GM21786 (cell line): ENCODE measurements at regions not wholly inside any gene's neighbourhood (a gene's known extent, or its start where the extent isn't known, plus 50 kb on each side); places are given as distances from the start of the nearest gene placed in this dataset.

Experiments used
- ATAC-seq: cut with Tn5 transposase; IDR thresholded peaks from one replicate; pipeline ENCODE4 v1.9.1; 2021; ENCODE audit not compliant: unreplicated experiment

- peak; percentile 51 for ATAC-seq
Measured at GRCh38 chr17:81345228-81346089, 49.8 kb upstream of the BAHCC1 start.
